Tibial nerve (tissue), 4 donors: ENCODE measurements at regions not wholly inside any gene's neighbourhood (a gene's known extent, or its start where the extent isn't known, plus 50 kb on each side); places are given as distances from the start of the nearest gene placed in this dataset.

Source experiments
- DNase-seq, 2 donors: peaks; one replicate each; pipeline ENCODE4 v3.0.0-alpha.2; 2019; ENCODE audit warnings: low spot score in 2 of 2
- H3K27ac ChIP-seq, 4 donors: fragments of 200-600 bp; sonication (generic) in 3 of 4; one replicate each; pipeline ENCODE4 v1.5.1; 2017 to 2019; ENCODE audit warnings: mild to moderate bottlenecking in 1 of 4
- H3K27me3 ChIP-seq, 2 donors: fragments of 200-600 bp; sonication (generic) in 1 of 2; one replicate each; pipeline versions ENCODE4 v1.5.1 to v1.6.0; 2017 to 2019
- H3K36me3 ChIP-seq, 3 donors: fragments of 200-600 bp; sonication (generic); one replicate each; pipeline ENCODE4 v1.5.1; 2018 to 2019
- H3K4me1 ChIP-seq, 4 donors: fragments of 200-600 bp; sonication (generic) in 3 of 4; one replicate each; pipeline ENCODE4 v1.5.1; 2017 to 2019
- H3K4me3 ChIP-seq, 4 donors: fragments of 200-600 bp; sonication (generic) in 3 of 4; one replicate each; pipeline ENCODE4 v1.5.1; 2017 to 2019; ENCODE audit warnings: mild to moderate bottlenecking in 1 of 4, moderate library complexity in 1 of 4
- H3K9me3 ChIP-seq, 4 donors: fragments of 200-600 bp; sonication (generic) in 3 of 4; one replicate each; pipeline ENCODE4 v1.5.1; 2017 to 2019
- EP300 ChIP-seq, 2 donors: sonication (generic); formaldehyde crosslinking; IDR thresholded peaks; one replicate each; pipeline ENCODE4 v1.6.1; 2017; ENCODE audit warnings: antibody characterized with exemption in 2 of 2, mild to moderate bottlenecking in 1 of 2
- POLR2A ChIP-seq, 2 donors: fragments of 450-650 bp; IDR thresholded peaks; one replicate each; pipeline ENCODE4 v1.6.1; 2017; ENCODE audit warnings: antibody characterized with exemption in 2 of 2, mild to moderate bottlenecking in 2 of 2, moderate library complexity in 2 of 2
- WGBS, 2 donors: methylation state at CpG; one replicate each; pipeline ENCODE4 v1.1.5; 2018; 5-methylcytosine and 5-hydroxymethylcytosine counted together
- TF ChIP-seq, protein P1 (sequence below), 5 experiments: fragments of 200-600 bp in 3 of 5; fragments of 450-650 bp in 2 of 5; sonication (generic) in 3 of 5; IDR thresholded peaks; one replicate each; pipeline ENCODE4 v1.5.1; 2016 to 2019; ENCODE audit warnings: antibody characterized with exemption in 5 of 5, mild to moderate bottlenecking in 3 of 5, moderate library complexity in 2 of 5

DNA sequence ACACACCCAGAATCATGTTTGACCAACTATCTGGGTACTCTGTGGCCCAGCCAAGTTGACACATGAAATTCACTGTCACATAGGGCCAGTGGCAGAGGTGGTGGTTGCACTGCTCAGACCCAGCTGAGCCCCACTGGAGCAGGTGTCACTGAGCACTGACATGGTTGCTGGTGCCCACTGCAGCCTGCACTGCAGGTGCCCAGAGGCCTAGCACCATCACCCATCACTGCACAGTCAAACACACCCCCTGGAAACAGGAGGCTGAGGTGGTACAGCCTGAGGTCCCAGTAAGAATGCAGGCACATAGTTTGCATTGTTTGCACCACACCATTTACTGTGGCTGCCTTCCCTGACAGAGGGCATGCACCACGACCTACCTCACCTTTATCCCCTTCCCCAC is 278.7 kb upstream of the MGAT5 start:
- TF ChIP-seq POLR2A (IDR thresholded peaks at IDR 0.05) = no peak
- TF ChIP-seq EP300 (IDR thresholded peaks at IDR 0.05) = no peak
- TF ChIP-seq, protein P1, sequence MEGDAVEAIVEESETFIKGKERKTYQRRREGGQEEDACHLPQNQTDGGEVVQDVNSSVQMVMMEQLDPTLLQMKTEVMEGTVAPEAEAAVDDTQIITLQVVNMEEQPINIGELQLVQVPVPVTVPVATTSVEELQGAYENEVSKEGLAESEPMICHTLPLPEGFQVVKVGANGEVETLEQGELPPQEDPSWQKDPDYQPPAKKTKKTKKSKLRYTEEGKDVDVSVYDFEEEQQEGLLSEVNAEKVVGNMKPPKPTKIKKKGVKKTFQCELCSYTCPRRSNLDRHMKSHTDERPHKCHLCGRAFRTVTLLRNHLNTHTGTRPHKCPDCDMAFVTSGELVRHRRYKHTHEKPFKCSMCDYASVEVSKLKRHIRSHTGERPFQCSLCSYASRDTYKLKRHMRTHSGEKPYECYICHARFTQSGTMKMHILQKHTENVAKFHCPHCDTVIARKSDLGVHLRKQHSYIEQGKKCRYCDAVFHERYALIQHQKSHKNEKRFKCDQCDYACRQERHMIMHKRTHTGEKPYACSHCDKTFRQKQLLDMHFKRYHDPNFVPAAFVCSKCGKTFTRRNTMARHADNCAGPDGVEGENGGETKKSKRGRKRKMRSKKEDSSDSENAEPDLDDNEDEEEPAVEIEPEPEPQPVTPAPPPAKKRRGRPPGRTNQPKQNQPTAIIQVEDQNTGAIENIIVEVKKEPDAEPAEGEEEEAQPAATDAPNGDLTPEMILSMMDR (IDR thresholded peaks at IDR 0.05) = no peak
- Histone ChIP-seq H3K36me3 (no peaks in the 10 kb centered on the region), H3K27ac (no peak overlapping the region), H3K4me3 (no peak overlapping the region), H3K27me3 (no peaks in the 10 kb centered on the region), H3K9me3 (peaks cover 0 to 4% (median 0%) of the 10 kb centered on the region in 4 donors), H3K4me1 (peaks cover 0 to 24% (median 0%) of the 10 kb centered on the region in 4 donors)
- DNase-seq = no peak
- WGBS, 2 donors = 0 to 62% methylated on average over 1 of the region's 1 CpG

DNA sequence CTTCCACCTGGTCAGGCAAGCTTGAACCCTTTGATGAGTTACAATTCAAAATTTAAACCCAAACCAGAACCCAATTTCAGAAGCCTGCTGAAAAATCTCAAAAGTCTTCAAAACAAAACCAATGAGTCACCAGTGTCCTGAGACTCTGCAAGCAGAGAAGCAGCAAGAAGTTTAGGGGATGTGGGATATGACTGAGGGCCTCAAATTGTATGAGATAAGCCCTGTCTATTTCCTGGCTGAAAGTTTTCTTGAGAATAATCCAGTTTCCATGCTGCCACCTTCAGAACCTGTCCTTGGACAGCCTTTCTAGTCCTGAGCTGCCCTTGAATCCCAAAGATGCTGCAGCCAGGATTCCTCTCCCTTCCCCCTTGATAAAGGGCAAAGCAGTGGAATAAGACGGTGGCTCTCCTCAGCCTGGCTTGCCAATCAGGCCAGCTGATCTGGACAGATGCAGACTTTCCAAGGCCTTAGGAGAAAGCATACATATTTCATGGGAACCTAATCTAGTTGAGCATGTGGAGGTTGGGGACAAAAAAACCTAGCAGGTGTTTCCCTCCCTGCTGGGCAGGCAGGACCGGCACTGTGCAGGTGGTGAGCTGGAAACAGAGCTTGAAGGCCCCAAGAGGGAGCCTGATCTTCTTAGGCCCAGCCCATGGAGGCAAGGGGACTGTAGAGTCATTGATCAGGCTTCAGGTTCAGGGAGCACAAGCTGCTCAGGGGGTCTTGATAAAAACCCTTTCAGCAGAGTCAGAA is 278.0 kb upstream of the MGAT5 start:
- no peaks in the 10 kb centered on the region for H3K36me3 ChIP-seq
- H3K27ac ChIP-seq = no peak overlapping the region
- WGBS, 2 donors = 30 to 36% methylated on average over 2 of the region's 2 CpGs

DNA sequence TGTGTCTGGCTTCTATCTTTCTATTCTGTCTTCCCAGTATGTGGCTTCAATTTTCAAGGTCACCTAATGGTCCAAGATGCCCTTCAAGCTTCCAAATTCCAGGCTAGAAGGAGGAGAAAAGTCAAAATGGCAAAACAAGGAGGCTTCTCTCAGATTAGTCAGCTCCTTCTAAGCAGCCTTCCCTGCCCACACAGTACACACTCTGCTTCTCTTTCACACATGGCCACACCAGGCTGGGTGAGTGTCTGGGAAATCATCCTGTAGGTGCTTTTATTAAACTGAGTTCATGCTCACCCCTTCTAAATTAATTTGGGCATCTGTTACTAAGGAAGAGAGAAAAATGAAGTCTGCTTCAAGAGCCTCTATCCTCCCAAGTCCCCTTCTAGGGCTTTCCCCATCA is 277.2 kb upstream of the MGAT5 start:
- H3K9me3 ChIP-seq = peaks cover 0 to 4% (median 0%) of the 10 kb centered on the region in 4 donors
- no peak overlapping the region for H3K27ac ChIP-seq
- H3K36me3 ChIP-seq = no peaks in the 10 kb centered on the region
- H3K27me3 ChIP-seq = no peaks in the 10 kb centered on the region
- H3K4me1 ChIP-seq = peaks cover 0 to 19% (median 0%) of the 10 kb centered on the region in 4 donors
- no peak for DNase-seq
- no peak for TF ChIP-seq EP300 (IDR thresholded peaks at IDR 0.05)
- no peak for TF ChIP-seq POLR2A (IDR thresholded peaks at IDR 0.05)
- TF ChIP-seq, protein P1 (IDR thresholded peaks at IDR 0.05) = no peak
- no peak overlapping the region for H3K4me3 ChIP-seq

More for the DNA sequence above, 278.0 kb upstream of the MGAT5 start:
- peaks cover 0 to 23% (median 0%) of the 10 kb centered on the region in 4 donors for H3K4me1 ChIP-seq
- no peaks in the 10 kb centered on the region for H3K27me3 ChIP-seq
- H3K9me3 ChIP-seq = peaks cover 0 to 4% (median 0%) of the 10 kb centered on the region in 4 donors
- H3K4me3 ChIP-seq = no peak overlapping the region
- no peak for DNase-seq
- TF ChIP-seq POLR2A (IDR thresholded peaks at IDR 0.05) = no peak
- TF ChIP-seq EP300 (IDR thresholded peaks at IDR 0.05) = no peak
- TF ChIP-seq, protein P1 (IDR thresholded peaks at IDR 0.05) = no peak

- Histone ChIP-seq H3K36me3 (no peaks in the 10 kb centered on the region), H3K27ac (no peak overlapping the region), H3K9me3 (peaks cover 0 to 4% (median 0%) of the 10 kb centered on the region in 4 donors), H3K4me3 (no peak overlapping the region), H3K27me3 (no peaks in the 10 kb centered on the region), H3K4me1 (peaks cover 0 to 12% (median 0%) of the 10 kb centered on the region in 4 donors)
- 49 to 68% methylated on average over 4 of the region's 4 CpGs for WGBS, 2 donors
- no peak for DNase-seq
- TF ChIP-seq, protein P1 (IDR thresholded peaks at IDR 0.05) = no peak
- TF ChIP-seq POLR2A (IDR thresholded peaks at IDR 0.05) = no peak
- TF ChIP-seq EP300 (IDR thresholded peaks at IDR 0.05) = no peak
These were observed 276.5 kb upstream of the MGAT5 start for GRCh38 chr2:133977405-133977804.

GRCh38 chr2:133982256-133982655 is 271.6 kb upstream of the MGAT5 start:
- no peaks in the 10 kb centered on the region for H3K36me3 ChIP-seq
- H3K4me1 ChIP-seq = no peaks in the 10 kb centered on the region
- H3K9me3 ChIP-seq = peaks cover 0 to 4% (median 0%) of the 10 kb centered on the region in 4 donors
- 82 to 86% methylated on average over 6 of the region's 6 CpGs for WGBS, 2 donors
- H3K27ac ChIP-seq = no peak overlapping the region
- TF ChIP-seq, protein P1 (IDR thresholded peaks at IDR 0.05) = no peak
- TF ChIP-seq EP300 (IDR thresholded peaks at IDR 0.05) (no peak), POLR2A (IDR thresholded peaks at IDR 0.05) (no peak)
- no peak for DNase-seq
- no peak overlapping the region for H3K4me3 ChIP-seq
- no peaks in the 10 kb centered on the region for H3K27me3 ChIP-seq
